Endothelial cell of umbilical vein (primary cell): ENCODE measurements at regions not wholly inside any gene's neighbourhood (a gene's known extent, or its start where the extent isn't known, plus 50 kb on each side); places are given as distances from the start of the nearest gene placed in this dataset.

Experiments
- BruUV-seq: library from RNA; stranded (reverse); fragments of 400-500 nt; replicated peaks from 2 replicates; lab custom pipeline; 2021; lab: Mats Ljungman, UMichigan
- CTCF ChIA-PET: fragments of 300-600, 350-600 bp; sonication (Branson Sonifier 250); formaldehyde crosslinking; loops from one replicate; lab custom pipeline; 2021; ENCODE audit warnings: antibody characterized with exemption, inconsistent platforms; lab: Charles Lee
- POLR2A ChIA-PET: fragments of 300-600, 350-600 bp; sonication (Branson Sonifier 250); formaldehyde crosslinking; loops from one replicate; lab custom pipeline; 2021; ENCODE audit warnings: antibody characterized with exemption, inconsistent platforms; lab: Charles Lee
- DNase-seq: peaks from one replicate; pipeline ENCODE4 v3.0.0-alpha.2; 2011; ENCODE audit warnings: low read depth, low spot score
- FAIRE-seq: peaks from 2 replicates; lab custom pipeline; 2011; peaks lifted over from hg19 to GRCh38; lab: Jason Lieb, UNC
- H2AFZ ChIP-seq: 2 replicates; pipeline ENCODE4 v1.6.0; 2012; ENCODE audit warnings: low read depth, low read length, control low read depth, inconsistent platforms
- H3K27ac ChIP-seq: 2 replicates; pipeline ENCODE4 v1.5.1; 2011; ENCODE audit warnings: low read depth, mild to moderate bottlenecking, control low read depth, low read length, moderate library complexity; ENCODE audit not compliant: insufficient read depth
- H3K27me3 ChIP-seq, 2 experiments: 2 replicates each; pipeline versions ENCODE4 v1.6.0 to v1.6.1; 2011; ENCODE audit warnings: low read length in 2 of 2, mixed read lengths in 1 of 2; ENCODE audit not compliant: control insufficient read depth in 2 of 2, insufficient read depth in 2 of 2
- H3K36me3 ChIP-seq, 2 experiments: 2 replicates in 1 of 2; 3 replicates in 1 of 2; pipeline ENCODE4 v1.5.1; 2011; ENCODE audit warnings: low read length in 2 of 2, mild to moderate bottlenecking in 1 of 2, moderate library complexity in 1 of 2; ENCODE audit not compliant: control insufficient read depth in 2 of 2, insufficient read depth in 2 of 2; ENCODE audit errors: extremely low read depth in 1 of 2
- H3K4me1 ChIP-seq: 3 replicates; pipeline ENCODE4 v1.5.1; 2011; ENCODE audit warnings: mild to moderate bottlenecking, low read length; ENCODE audit not compliant: control insufficient read depth, insufficient read depth; ENCODE audit errors: extremely low read depth
- H3K4me2 ChIP-seq: 2 replicates; pipeline ENCODE4 v1.6.1; 2011; ENCODE audit warnings: low read length, control low read depth, mixed read lengths; ENCODE audit not compliant: insufficient read depth
- H3K4me3 ChIP-seq, 3 experiments: fragments of 200-600 bp in 1 of 3; sonication (generic), shearing (Covaris generic) in 1 of 3; replicated peaks in 1 of 3; 2 replicates each; pipeline ENCODE4 v1.5.1; 2011 to 2016; ENCODE audit warnings: control low read depth in 3 of 3, low read length in 3 of 3, mild to moderate bottlenecking in 2 of 3, inconsistent platforms in 1 of 3, low read depth in 1 of 3, moderate library complexity in 1 of 3; ENCODE audit not compliant: insufficient read depth in 1 of 3
- H3K79me2 ChIP-seq: 2 replicates; pipeline ENCODE4 v1.6.0; 2012; ENCODE audit warnings: low read length, inconsistent platforms; ENCODE audit not compliant: control insufficient read depth, insufficient read depth
- H3K9ac ChIP-seq: replicated peaks from 2 replicates; pipeline ENCODE3; 2011; ENCODE audit warnings: low read length, control low read depth; ENCODE audit not compliant: insufficient read depth; ENCODE audit errors: extremely low read depth
- H3K9me1 ChIP-seq: replicated peaks from 3 replicates; pipeline ENCODE4 v1.6.0; 2011; ENCODE audit warnings: mild to moderate bottlenecking, low read length; ENCODE audit not compliant: control insufficient read depth, insufficient read depth; ENCODE audit errors: extremely low read depth
- H3K9me3 ChIP-seq: replicated peaks from 2 replicates; pipeline ENCODE4 v1.5.1; 2012; ENCODE audit warnings: low read length, inconsistent platforms; ENCODE audit not compliant: control insufficient read depth, insufficient read depth
- H4K20me1 ChIP-seq: replicated peaks from 2 replicates; pipeline ENCODE3; 2011; ENCODE audit warnings: mild to moderate bottlenecking, low read length; ENCODE audit not compliant: control insufficient read depth, insufficient read depth; ENCODE audit errors: extremely low read depth
- CTCF ChIP-seq, 2 donors: IDR thresholded peaks; 1 replicate in 1 of 2; 2 replicates in 1 of 2; pipeline ENCODE4 v1.5.1; 2011; ENCODE audit warnings: low read length in 2 of 2, mild to moderate bottlenecking in 2 of 2, moderate library complexity in 2 of 2, control low read depth in 1 of 2, inconsistent platforms in 1 of 2, low read depth in 1 of 2; ENCODE audit not compliant: insufficient read depth in 1 of 2; ENCODE audit errors: extremely low read depth in 1 of 2
- EZH2 ChIP-seq: IDR thresholded peaks from 2 replicates; pipeline ENCODE4 v1.6.1; 2012; ENCODE audit warnings: borderline replicate concordance, low read depth, mild to moderate bottlenecking, moderate library complexity, low read length, inconsistent platforms; ENCODE audit not compliant: severe bottlenecking
- FOS ChIP-seq: IDR thresholded peaks from 2 replicates; pipeline ENCODE4 v1.6.1; 2011; ENCODE audit warnings: mild to moderate bottlenecking, low read length, moderate library complexity, borderline replicate concordance; ENCODE audit not compliant: insufficient read depth
- GATA2 ChIP-seq: IDR thresholded peaks from 2 replicates; pipeline ENCODE4 v1.7.0; 2011; ENCODE audit warnings: low read depth, mild to moderate bottlenecking, moderate library complexity, mixed read lengths, low read length; ENCODE audit not compliant: insufficient read length, insufficient read depth
- JUN ChIP-seq: IDR thresholded peaks from 2 replicates; pipeline ENCODE4 v1.6.1; 2011; ENCODE audit warnings: borderline replicate concordance, low read depth; ENCODE audit not compliant: insufficient read length, insufficient read depth
- MYC ChIP-seq: IDR thresholded peaks from one replicate; pipeline ENCODE4 v1.6.1; 2011; ENCODE audit warnings: mild to moderate bottlenecking, low read depth, low read length
- POLR2A ChIP-seq: IDR thresholded peaks from 2 replicates; pipeline ENCODE4 v1.6.1; 2012; ENCODE audit warnings: low read depth, mild to moderate bottlenecking, control low read depth, low read length
- POLR2AphosphoS5 ChIP-seq: IDR thresholded peaks from 2 replicates; pipeline ENCODE4 v1.6.1; 2012; ENCODE audit warnings: low read depth, mild to moderate bottlenecking, control low read depth, low read length, moderate library complexity; ENCODE audit not compliant: insufficient read depth
- dilution Hi-C: fragments of 300-500 bp; cut with MboI; formaldehyde crosslinking; loops from one replicate; pipeline ENCODE4 v1.15.0; 2019; ENCODE audit warnings: low sequenced_read_pairs; ENCODE audit not compliant: extremely low pct_ligation_motif_present
- intact Hi-C: fragments of 100-400 bp; cut with micrococcal nuclease; formaldehyde crosslinking; loops from one replicate; pipeline ENCODE4 v1.10.0; 2022
- TF ChIP-seq, protein P1 (sequence below): IDR thresholded peaks from 2 replicates; pipeline ENCODE4 v1.6.1; 2011; ENCODE audit not compliant: insufficient read depth, insufficient read length

GRCh38 chr3:99131876-99132275, 230.4 kb upstream of the DCBLD2 start:
- Histone ChIP-seq H4K20me1 (no peaks in the 10 kb centered on the region), H3K4me2 (peak overlapping the region; percentile 2), H3K79me2 (no peaks in the 10 kb centered on the region), H3K36me3 (no peaks in the 10 kb centered on the region), H3K27me3 (no peaks in the 10 kb centered on the region), H3K9me1 (no peaks in the 10 kb centered on the region), H3K9me3 (no peaks in the 10 kb centered on the region), H3K9ac (no peak overlapping the region), H2AFZ (no peak overlapping the region), H3K4me3 (no peak overlapping the region), H3K27ac (peak overlapping the region; percentile 28), H3K4me1 (peaks cover 23% of the 10 kb centered on the region)
- ChIA-PET CTCF (interaction anchor here (0.5 to 2.5 kb wide), 9 partner anchors 16 to 621 kb away, joined by 3 to 13 read pairs (median 3); no protein-coding TSS in a partner anchor), POLR2A (no interaction called here)
- no TSS peak for BruUV-seq
- FAIRE-seq (peak; percentile 40), DNase-seq (peak; percentile 50)
- dilution Hi-C loops, result no loop called here
- intact Hi-C loops, result no loop called here
- TF ChIP-seq JUN, result peak; percentile 70
- no peak for TF ChIP-seq POLR2AphosphoS5
- peak; percentile 53 for TF ChIP-seq FOS
- no peak for TF ChIP-seq MYC
- no peak for TF ChIP-seq GATA2
- TF ChIP-seq EZH2, result no peak
- TF ChIP-seq, protein P1, sequence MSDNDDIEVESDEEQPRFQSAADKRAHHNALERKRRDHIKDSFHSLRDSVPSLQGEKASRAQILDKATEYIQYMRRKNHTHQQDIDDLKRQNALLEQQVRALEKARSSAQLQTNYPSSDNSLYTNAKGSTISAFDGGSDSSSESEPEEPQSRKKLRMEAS, result no peak
- no peak for TF ChIP-seq CTCF (IDR thresholded peaks at IDR 0.05; ENCODE audit: extremely low read depth in 1 of 2, insufficient read depth in 1 of 2, low read depth in 1 of 2, low read length in 2 of 2)
- TF ChIP-seq POLR2A, result no peak
